H9 (cell line): ENCODE measurements at regions not wholly inside any gene's neighbourhood (a gene's known extent, or its start where the extent isn't known, plus 50 kb on each side); places are given as distances from the start of the nearest gene placed in this dataset.

Source experiments
- DNase-seq: peaks from one replicate; pipeline ENCODE4 v3.0.0-alpha.2; 2017
- H2AFZ ChIP-seq: one replicate; pipeline ENCODE4 v1.6.1; 2013; ENCODE audit warnings: mild to moderate bottlenecking, low read length, control low read depth, moderate library complexity
- H2AK5ac ChIP-seq: 2 replicates; pipeline ENCODE4 v1.6.1; 2013; ENCODE audit warnings: low read length, control low read depth, mixed read lengths; ENCODE audit not compliant: insufficient read length
- H2BK120ac ChIP-seq: one replicate; pipeline ENCODE4 v1.6.1; 2013; ENCODE audit warnings: low read depth, mild to moderate bottlenecking, low read length, control low read depth, inconsistent platforms; ENCODE audit not compliant: poor library complexity, severe bottlenecking
- H2BK12ac ChIP-seq: 2 replicates; pipeline ENCODE4 v1.6.1; 2013; ENCODE audit warnings: low read length, control low read depth, mixed read lengths, low read depth; ENCODE audit not compliant: insufficient read length
- H2BK15ac ChIP-seq: 2 replicates; pipeline ENCODE4 v1.6.1; 2013; ENCODE audit warnings: low read depth, low read length, control low read depth
- H2BK20ac ChIP-seq: one replicate; pipeline ENCODE4 v1.6.1; 2013; ENCODE audit warnings: low read depth, mild to moderate bottlenecking, low read length, control low read depth, inconsistent platforms; ENCODE audit not compliant: poor library complexity, severe bottlenecking
- H2BK5ac ChIP-seq: 2 replicates; pipeline ENCODE4 v1.6.1; 2013; ENCODE audit warnings: low read length, control low read depth, mixed read lengths; ENCODE audit not compliant: insufficient read length
- H3K14ac ChIP-seq: 2 replicates; pipeline ENCODE4 v1.6.1; 2013; ENCODE audit warnings: low read length, control low read depth; ENCODE audit not compliant: insufficient read depth
- H3K18ac ChIP-seq: 2 replicates; pipeline ENCODE4 v1.6.1; 2013; ENCODE audit warnings: low read depth, mild to moderate bottlenecking, mixed read lengths, low read length, control low read depth; ENCODE audit not compliant: insufficient read length
- H3K23ac ChIP-seq: 2 replicates; pipeline ENCODE4 v1.6.1; 2013; ENCODE audit warnings: low read length, control low read depth, mixed read lengths, low read depth; ENCODE audit not compliant: insufficient read length
- H3K23me2 ChIP-seq: 2 replicates; pipeline ENCODE4 v1.6.1; 2013; ENCODE audit warnings: low read depth, mild to moderate bottlenecking, mixed read lengths, low read length, control low read depth; ENCODE audit not compliant: insufficient read length, poor library complexity, severe bottlenecking
- H3K27ac ChIP-seq: 2 replicates; pipeline ENCODE4 v1.5.1; 2013; ENCODE audit warnings: low read length, control low read depth, mixed read lengths, low read depth; ENCODE audit not compliant: insufficient read length
- H3K27me3 ChIP-seq: 2 replicates; pipeline ENCODE4 v1.6.1; 2013; ENCODE audit warnings: low read length, control low read depth, inconsistent platforms; ENCODE audit not compliant: insufficient read depth
- H3K4ac ChIP-seq: 2 replicates; pipeline ENCODE4 v1.6.1; 2013; ENCODE audit warnings: low read depth, mild to moderate bottlenecking, control low read depth, inconsistent platforms, low read length, moderate library complexity
- H3K4me1 ChIP-seq: 2 replicates; pipeline ENCODE4 v1.6.1; 2013; ENCODE audit warnings: low read length, control low read depth, inconsistent platforms; ENCODE audit not compliant: insufficient read depth
- H3K4me2 ChIP-seq: 2 replicates; pipeline ENCODE4 v1.6.1; 2013; ENCODE audit warnings: low read length, control low read depth, mixed read lengths; ENCODE audit not compliant: insufficient read length, insufficient read depth
- H3K56ac ChIP-seq: 2 replicates; pipeline ENCODE4 v1.6.1; 2013; ENCODE audit warnings: low read depth, mild to moderate bottlenecking, mixed read lengths, low read length, control low read depth; ENCODE audit not compliant: insufficient read length
- H3K79me1 ChIP-seq: 2 replicates; pipeline ENCODE4 v1.6.1; 2013; ENCODE audit warnings: low read depth, mild to moderate bottlenecking, moderate library complexity, low read length, control low read depth, inconsistent platforms; ENCODE audit not compliant: insufficient read depth, poor library complexity, severe bottlenecking
- H3K79me2 ChIP-seq: 2 replicates; pipeline ENCODE4 v1.6.1; 2013; ENCODE audit warnings: low read length, control low read depth, inconsistent platforms; ENCODE audit not compliant: insufficient read depth
- H3K9ac ChIP-seq: 2 replicates; pipeline ENCODE4 v1.6.1; 2013; ENCODE audit warnings: low read length, control low read depth, mixed read lengths; ENCODE audit not compliant: insufficient read length; ENCODE audit errors: extremely low read depth
- H3K9me3 ChIP-seq: one replicate; pipeline ENCODE4 v1.6.1; 2013; ENCODE audit warnings: low read depth, low read length, inconsistent platforms; ENCODE audit not compliant: control insufficient read depth
- H3T11ph ChIP-seq: one replicate; pipeline ENCODE4 v1.6.1; 2013; ENCODE audit warnings: mild to moderate bottlenecking, low read length, control low read depth, inconsistent platforms
- H4K20me1 ChIP-seq: one replicate; pipeline ENCODE4 v1.6.1; 2013; ENCODE audit not compliant: control insufficient read depth, insufficient read length, insufficient read depth
- H4K5ac ChIP-seq: 2 replicates; pipeline ENCODE4 v1.6.1; 2013; ENCODE audit warnings: low read depth, mild to moderate bottlenecking, mixed read lengths, low read length, control low read depth; ENCODE audit not compliant: insufficient read length
- H4K8ac ChIP-seq: replicated peaks from 2 replicates; pipeline ENCODE4 v1.6.1; 2013; ENCODE audit warnings: low read length, control low read depth, mixed read lengths, low read depth; ENCODE audit not compliant: insufficient read length
- H4K91ac ChIP-seq: 2 replicates; pipeline ENCODE4 v1.6.1; 2013; ENCODE audit warnings: low read depth, mild to moderate bottlenecking, moderate library complexity, mixed read lengths, low read length, control low read depth; ENCODE audit not compliant: insufficient read length
- H3K27ac Mint-ChIP-seq, 3 experiments: 2 replicates in 2 of 3; 3 replicates in 1 of 3; pipeline ENCODE4 v1.8.0; 2020 to 2021; ENCODE audit warnings: mixed read lengths in 3 of 3, mild to moderate bottlenecking in 1 of 3, moderate library complexity in 1 of 3
- H3K27me3 Mint-ChIP-seq: 2 replicates; pipeline ENCODE4 v1.8.0; 2021; ENCODE audit warnings: low read depth, mild to moderate bottlenecking, moderate library complexity, mixed read lengths
- H3K36me3 Mint-ChIP-seq, 3 experiments: 2 replicates in 2 of 3; 3 replicates in 1 of 3; pipeline ENCODE4 v1.8.0; 2020 to 2021; ENCODE audit warnings: low read depth in 3 of 3, mixed read lengths in 3 of 3; ENCODE audit not compliant: insufficient read depth in 1 of 3
- H3K4me1 Mint-ChIP-seq, 2 experiments: 2 replicates each; pipeline ENCODE4 v1.8.0; 2020; ENCODE audit warnings: mixed read lengths in 2 of 2
- H3K4me3 Mint-ChIP-seq, 2 experiments: 2 replicates in 1 of 2; 3 replicates in 1 of 2; pipeline ENCODE4 v1.8.0; 2020 to 2021; ENCODE audit warnings: mild to moderate bottlenecking in 2 of 2, mixed read lengths in 2 of 2, moderate library complexity in 1 of 2
- H3K9me3 Mint-ChIP-seq, 2 experiments: 2 replicates in 1 of 2; 3 replicates in 1 of 2; pipeline ENCODE4 v1.8.0; 2020; ENCODE audit warnings: mild to moderate bottlenecking in 2 of 2, mixed read lengths in 2 of 2, moderate library complexity in 1 of 2
- WGBS: extraction: QIAGEN DNeasy Blood & Tissue Kit; methylation state at CpG from one replicate; pipeline ENCODE4 v1.1.7; 2013; ENCODE audit warnings: missing lambda C conversion rate, low lambda C conversion rate, mixed read lengths; ENCODE audit not compliant: insufficient read length; ENCODE audit errors: extremely low coverage; 5-methylcytosine and 5-hydroxymethylcytosine counted together
- TF ChIP-seq, protein P1 (sequence below): fragments of 200-600 bp; sonication (generic); conservative IDR thresholded peaks from 3 replicates; pipeline ENCODE4 v1.8.0; 2021; ENCODE audit warnings: antibody characterized with exemption, mild to moderate bottlenecking

GRCh38 chr11:119533921-119534736, 111.2 kb upstream of the THY1 start:
- Histone ChIP-seq H4K5ac (no peak overlapping the region), H3K27ac (no peak overlapping the region), H3K23me2 (no peaks in the 10 kb centered on the region), H3K9ac (no peak overlapping the region), H3K4me2 (no peak overlapping the region), H2BK5ac (no peak overlapping the region), H3T11ph (no peak overlapping the region), H4K20me1 (no peaks in the 10 kb centered on the region), H3K9me3 (no peaks in the 10 kb centered on the region), H3K4me1 (no peaks in the 10 kb centered on the region), H3K4ac (no peak overlapping the region), H2BK120ac (no peak overlapping the region), H3K56ac (no peak overlapping the region), H3K79me1 (no peaks in the 10 kb centered on the region), H2AK5ac (no peak overlapping the region), H2AFZ (no peak overlapping the region), H2BK20ac (no peak overlapping the region), H3K27me3 (no peaks in the 10 kb centered on the region; the same call in 1 of the 2 replicates), H2BK12ac (no peak overlapping the region), H2BK15ac (no peak overlapping the region), H4K8ac (no peak overlapping the region), H3K14ac (no peak overlapping the region), H3K18ac (no peak overlapping the region), H3K79me2 (0 out of 2 replicates have a peak, but pooled peaks cover 2% of the 10 kb centered on the region), H3K23ac (no peak overlapping the region), H4K91ac (no peak overlapping the region)
- Mint-ChIP-seq H3K4me1 (peaks cover 20% of the 10 kb centered on the region in 2 experiments), H3K36me3 (no peaks in the 10 kb centered on the region), H3K27me3 (peaks cover 52% of the 10 kb centered on the region), H3K9me3 (no peaks in the 10 kb centered on the region), H3K27ac (peak overlapping the region in 1 of 3 experiments; percentile 23; a peak in 1 of 7 replicates), H3K4me3 (no peak overlapping the region)
- TF ChIP-seq, protein P1, sequence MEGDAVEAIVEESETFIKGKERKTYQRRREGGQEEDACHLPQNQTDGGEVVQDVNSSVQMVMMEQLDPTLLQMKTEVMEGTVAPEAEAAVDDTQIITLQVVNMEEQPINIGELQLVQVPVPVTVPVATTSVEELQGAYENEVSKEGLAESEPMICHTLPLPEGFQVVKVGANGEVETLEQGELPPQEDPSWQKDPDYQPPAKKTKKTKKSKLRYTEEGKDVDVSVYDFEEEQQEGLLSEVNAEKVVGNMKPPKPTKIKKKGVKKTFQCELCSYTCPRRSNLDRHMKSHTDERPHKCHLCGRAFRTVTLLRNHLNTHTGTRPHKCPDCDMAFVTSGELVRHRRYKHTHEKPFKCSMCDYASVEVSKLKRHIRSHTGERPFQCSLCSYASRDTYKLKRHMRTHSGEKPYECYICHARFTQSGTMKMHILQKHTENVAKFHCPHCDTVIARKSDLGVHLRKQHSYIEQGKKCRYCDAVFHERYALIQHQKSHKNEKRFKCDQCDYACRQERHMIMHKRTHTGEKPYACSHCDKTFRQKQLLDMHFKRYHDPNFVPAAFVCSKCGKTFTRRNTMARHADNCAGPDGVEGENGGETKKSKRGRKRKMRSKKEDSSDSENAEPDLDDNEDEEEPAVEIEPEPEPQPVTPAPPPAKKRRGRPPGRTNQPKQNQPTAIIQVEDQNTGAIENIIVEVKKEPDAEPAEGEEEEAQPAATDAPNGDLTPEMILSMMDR: peak; percentile 99
- WGBS: no CpG with 5 or more reads among the region's 13 CpGs
- peak; percentile 86 for DNase-seq
